DND-41 (cell line): ENCODE measurements at regions not wholly inside any gene's neighbourhood (a gene's known extent, or its start where the extent isn't known, plus 50 kb on each side); places are given as distances from the start of the nearest gene placed in this dataset.

Experiments used
- ATAC-seq: fragments of 200-7000 bp; cut with Tn5 transposase; 3 replicates; pipeline ENCODE4 v1.9.1; 2021; ENCODE audit warnings: low read depth; ENCODE audit not compliant: insufficient read depth
- DNase-seq: peaks from one replicate; pipeline ENCODE4 v3.0.0-alpha.2; 2020
- H2AFZ ChIP-seq: 2 replicates; pipeline ENCODE4 v1.6.0; 2012; ENCODE audit warnings: low read depth, low read length
- H3K27ac ChIP-seq: 2 replicates; pipeline ENCODE4 v1.5.1; 2012; ENCODE audit warnings: low read length, inconsistent platforms
- H3K27me3 ChIP-seq: fragments of 200-600 bp; sonication (generic); 2 replicates; pipeline ENCODE4 v1.6.0; 2012; ENCODE audit warnings: low read length, mild to moderate bottlenecking, inconsistent platforms; ENCODE audit not compliant: insufficient read depth, poor library complexity
- H3K36me3 ChIP-seq: 2 replicates; pipeline ENCODE4 v1.5.1; 2012; ENCODE audit warnings: low read length, inconsistent platforms; ENCODE audit not compliant: insufficient read depth
- H3K4me1 ChIP-seq: 2 replicates; pipeline ENCODE4 v1.5.1; 2012; ENCODE audit warnings: mild to moderate bottlenecking, low read length; ENCODE audit not compliant: insufficient read depth
- H3K4me2 ChIP-seq: 2 replicates; pipeline ENCODE4 v1.6.0; 2012; ENCODE audit warnings: mild to moderate bottlenecking, moderate library complexity, low read length, inconsistent platforms; ENCODE audit not compliant: insufficient read depth
- H3K4me3 ChIP-seq, 2 experiments: fragments of 200-600 bp in 1 of 2; shearing (Covaris generic) in 1 of 2; 2 replicates each; pipeline ENCODE4 v1.5.1; 2012 to 2016; ENCODE audit warnings: inconsistent platforms in 2 of 2, low read length in 2 of 2, mild to moderate bottlenecking in 2 of 2, low read depth in 1 of 2, moderate library complexity in 1 of 2
- H3K79me2 ChIP-seq: 2 replicates; pipeline ENCODE4 v1.6.0; 2012; ENCODE audit warnings: low read length, inconsistent platforms; ENCODE audit not compliant: insufficient read depth
- H3K9ac ChIP-seq: 2 replicates; pipeline ENCODE4 v1.6.0; 2012; ENCODE audit warnings: low read depth, mild to moderate bottlenecking, inconsistent platforms, low read length, moderate library complexity
- H3K9me3 ChIP-seq: 2 replicates; pipeline ENCODE4 v1.5.1; 2012; ENCODE audit warnings: low read length, moderate library complexity, mild to moderate bottlenecking, inconsistent platforms; ENCODE audit not compliant: insufficient read depth, severe bottlenecking
- H4K20me1 ChIP-seq: 2 replicates; pipeline ENCODE4 v1.6.0; 2012; ENCODE audit warnings: low read length; ENCODE audit not compliant: insufficient read depth
- EZH2 ChIP-seq: IDR thresholded peaks from 3 replicates; pipeline ENCODE4 v1.6.1; 2012; ENCODE audit warnings: borderline replicate concordance, low read depth, mild to moderate bottlenecking, moderate library complexity, low read length, inconsistent platforms; ENCODE audit not compliant: severe bottlenecking
- TF ChIP-seq, protein P1 (sequence below): IDR thresholded peaks from 2 replicates; pipeline ENCODE4 v1.5.1; 2012; ENCODE audit warnings: borderline replicate concordance, low read length, moderate library complexity, mild to moderate bottlenecking; ENCODE audit not compliant: poor library complexity, severe bottlenecking; ENCODE audit errors: extremely low read depth

DNA sequence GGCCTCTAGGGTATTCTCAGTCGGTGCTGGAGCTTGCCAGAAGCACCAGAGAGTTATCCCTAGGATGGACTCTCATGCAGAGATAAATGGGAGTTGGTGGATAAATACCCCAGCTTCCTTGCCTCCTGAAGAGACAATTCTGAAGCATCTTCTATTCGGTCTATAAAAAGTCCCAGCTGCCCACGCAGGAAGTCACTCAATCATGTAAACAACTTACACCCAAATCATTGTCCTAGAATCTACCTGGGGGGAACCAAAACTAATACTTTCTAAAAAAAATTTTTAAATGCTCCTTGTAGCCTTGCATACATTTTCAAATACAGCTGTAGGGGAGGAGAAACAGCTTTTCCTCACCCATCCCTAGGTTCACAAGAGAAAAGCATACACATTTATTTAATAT is 66.6 kb upstream of the ELAC2 start:
- Histone ChIP-seq H3K4me1 (no peaks in the 10 kb centered on the region), H3K79me2 (no peaks in the 10 kb centered on the region), H3K9ac (no peak overlapping the region), H3K27me3 (no peaks in the 10 kb centered on the region), H3K27ac (no peak overlapping the region), H4K20me1 (no peaks in the 10 kb centered on the region), H2AFZ (no peak overlapping the region), H3K4me3 (no peak overlapping the region), H3K4me2 (no peak overlapping the region), H3K9me3 (no peaks in the 10 kb centered on the region), H3K36me3 (no peaks in the 10 kb centered on the region)
- ATAC-seq: no peak
- no peak for DNase-seq
- TF ChIP-seq EZH2: no peak
- TF ChIP-seq, protein P1, sequence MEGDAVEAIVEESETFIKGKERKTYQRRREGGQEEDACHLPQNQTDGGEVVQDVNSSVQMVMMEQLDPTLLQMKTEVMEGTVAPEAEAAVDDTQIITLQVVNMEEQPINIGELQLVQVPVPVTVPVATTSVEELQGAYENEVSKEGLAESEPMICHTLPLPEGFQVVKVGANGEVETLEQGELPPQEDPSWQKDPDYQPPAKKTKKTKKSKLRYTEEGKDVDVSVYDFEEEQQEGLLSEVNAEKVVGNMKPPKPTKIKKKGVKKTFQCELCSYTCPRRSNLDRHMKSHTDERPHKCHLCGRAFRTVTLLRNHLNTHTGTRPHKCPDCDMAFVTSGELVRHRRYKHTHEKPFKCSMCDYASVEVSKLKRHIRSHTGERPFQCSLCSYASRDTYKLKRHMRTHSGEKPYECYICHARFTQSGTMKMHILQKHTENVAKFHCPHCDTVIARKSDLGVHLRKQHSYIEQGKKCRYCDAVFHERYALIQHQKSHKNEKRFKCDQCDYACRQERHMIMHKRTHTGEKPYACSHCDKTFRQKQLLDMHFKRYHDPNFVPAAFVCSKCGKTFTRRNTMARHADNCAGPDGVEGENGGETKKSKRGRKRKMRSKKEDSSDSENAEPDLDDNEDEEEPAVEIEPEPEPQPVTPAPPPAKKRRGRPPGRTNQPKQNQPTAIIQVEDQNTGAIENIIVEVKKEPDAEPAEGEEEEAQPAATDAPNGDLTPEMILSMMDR: no peak

DNA sequence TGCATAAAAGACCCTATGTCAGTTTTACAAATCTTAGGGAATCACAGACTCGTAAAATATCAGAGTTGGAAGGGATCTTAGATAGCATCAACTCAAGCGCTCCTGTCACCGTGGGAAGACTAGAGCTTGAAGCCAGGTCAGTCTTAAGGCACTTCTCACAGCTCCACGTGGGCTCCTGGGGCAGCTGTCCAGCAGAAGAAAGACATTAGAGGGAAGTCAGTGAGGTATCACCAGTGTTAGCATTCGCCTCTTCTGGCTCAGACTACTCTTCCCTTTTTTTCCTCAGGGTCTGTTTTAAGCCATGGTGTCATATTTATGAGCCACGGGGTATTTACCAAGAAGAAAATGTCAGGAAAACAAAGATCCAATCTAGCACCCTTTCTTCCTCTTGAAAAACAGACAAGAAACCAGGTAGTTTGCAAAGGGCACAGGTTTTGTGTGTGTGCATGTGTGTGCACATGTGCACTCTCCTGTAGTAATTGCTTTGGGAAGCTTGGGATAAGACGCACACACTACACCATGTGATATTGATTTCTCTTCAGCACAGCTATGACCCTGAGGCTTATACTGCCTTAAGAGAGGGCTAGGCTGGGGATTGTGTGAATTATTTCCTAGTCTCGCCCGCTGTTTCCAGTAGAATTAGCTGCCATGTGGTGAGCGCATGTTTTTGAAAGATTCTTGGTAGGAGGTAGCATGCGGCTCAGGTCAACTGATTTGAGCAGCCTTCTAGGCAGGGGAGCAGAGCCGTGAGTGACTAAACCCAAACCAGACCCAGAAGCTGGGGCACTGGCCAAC is 61.0 kb upstream of the ELAC2 start:
- DNase-seq: no peak
- no peaks in the 10 kb centered on the region for H3K4me1 ChIP-seq
- no peak overlapping the region for H3K4me2 ChIP-seq
- H3K9me3 ChIP-seq: no peaks in the 10 kb centered on the region
- H4K20me1 ChIP-seq: no peaks in the 10 kb centered on the region
- no peaks in the 10 kb centered on the region for H3K79me2 ChIP-seq
- H2AFZ ChIP-seq: no peak overlapping the region
- no peak overlapping the region for H3K27ac ChIP-seq
- H3K4me3 ChIP-seq: no peak overlapping the region
- no peak for ATAC-seq
- no peak overlapping the region for H3K9ac ChIP-seq
- TF ChIP-seq, protein P1: no peak
- no peak for TF ChIP-seq EZH2
- H3K27me3 ChIP-seq: peaks cover 4% of the 10 kb centered on the region
- H3K36me3 ChIP-seq: no peaks in the 10 kb centered on the region

DNA sequence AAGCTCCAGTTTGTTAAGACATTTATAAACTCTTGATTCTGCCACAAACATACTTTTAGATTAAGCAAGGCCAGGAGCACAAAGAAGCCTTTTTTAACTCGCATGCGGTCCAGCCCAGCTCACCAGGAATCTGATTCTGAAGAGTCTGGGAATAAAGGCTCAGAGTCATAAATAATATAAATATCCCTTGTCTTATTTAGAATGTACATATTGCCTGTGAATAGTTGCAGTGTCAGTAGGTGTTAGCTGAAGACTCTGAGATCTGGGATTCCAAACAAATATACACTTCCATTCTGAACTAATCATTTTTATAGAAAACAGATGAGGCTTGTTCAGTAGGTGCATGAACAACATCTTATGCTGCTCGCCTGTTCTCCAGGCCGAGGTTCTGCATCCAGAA is 59.1 kb upstream of the ELAC2 start:
- Histone ChIP-seq H3K27ac (no peak overlapping the region), H3K4me1 (no peaks in the 10 kb centered on the region), H3K27me3 (peaks cover 4% of the 10 kb centered on the region), H4K20me1 (no peaks in the 10 kb centered on the region), H3K4me3 (no peak overlapping the region), H3K4me2 (no peak overlapping the region), H3K9me3 (no peaks in the 10 kb centered on the region), H3K9ac (no peak overlapping the region), H3K79me2 (no peaks in the 10 kb centered on the region), H2AFZ (no peak overlapping the region), H3K36me3 (no peaks in the 10 kb centered on the region)
- DNase-seq: no peak
- ATAC-seq: no peak
- TF ChIP-seq, protein P1: no peak
- no peak for TF ChIP-seq EZH2
